GM23248 (cell line): ENCODE measurements at regions not wholly inside any gene's neighbourhood (a gene's known extent, or its start where the extent isn't known, plus 50 kb on each side); places are given as distances from the start of the nearest gene placed in this dataset.

Source experiments
- EZH2 ChIP-seq: fragments of 200-600 bp; sonication (generic); IDR thresholded peaks from 2 replicates; pipeline ENCODE4 v1.6.1; 2018; ENCODE audit warnings: antibody characterized with exemption, mild to moderate bottlenecking; ENCODE audit not compliant: insufficient read depth, poor library complexity, severe bottlenecking
- EZH2phosphoT487 ChIP-seq: fragments of 200-600 bp; sonication (generic); IDR thresholded peaks from 2 replicates; pipeline ENCODE4 v1.6.1; 2018; ENCODE audit warnings: antibody characterized with exemption, moderate library complexity, mild to moderate bottlenecking, low read depth; ENCODE audit not compliant: insufficient read depth

DNA sequence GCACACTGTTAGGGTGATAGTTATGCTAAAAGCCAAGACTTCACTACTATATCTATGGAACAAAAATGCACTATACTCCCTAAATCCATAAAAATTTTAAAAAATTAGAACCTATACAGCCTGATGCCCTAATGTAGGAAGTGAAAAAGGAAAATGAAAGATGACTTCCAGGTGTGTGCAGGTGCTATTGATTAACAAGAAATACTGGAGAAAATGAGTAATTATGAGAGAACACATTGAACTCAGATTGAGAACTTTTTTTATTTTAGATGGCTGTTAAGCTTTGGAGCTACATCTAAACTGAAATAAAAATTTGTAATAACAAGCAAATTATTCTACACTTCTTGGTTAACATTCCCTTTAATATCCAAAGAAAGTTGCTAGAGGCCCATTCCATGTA, 1015.7 kb downstream of the PCDH9 start:
- no peak for TF ChIP-seq EZH2
- no peak for TF ChIP-seq EZH2phosphoT487
